Sciatic nerve (tissue), 2 donors: ENCODE measurements at regions not wholly inside any gene's neighbourhood (a gene's known extent, or its start where the extent isn't known, plus 50 kb on each side); places are given as distances from the start of the nearest gene placed in this dataset.
"Not testable (repeated sequence)": the region's sequence is repeated elsewhere in the genome, so short reads cannot be mapped to it uniquely, and the experiment has no call there.

Experiments
- ATAC-seq: fragments of 200-7000 bp; cut with Tn5 transposase; one replicate; pipeline ENCODE4 v1.9.1; 2020; ENCODE audit warnings: mild to moderate bottlenecking, moderate library complexity
- DNase-seq: peaks from one replicate; pipeline ENCODE4 v3.0.0-alpha.2; 2020; ENCODE audit warnings: low spot score
- intact Hi-C: fragments of 100-400 bp; cut with DNase I; formaldehyde crosslinking; loops from one replicate; pipeline ENCODE4 v1.14.2; 2022
- donor health status: DM: no; HTN: no; CAD: no.
- donor health status: DM: no; HTN: no; CAD: no.

- no peak for DNase-seq
- no peak for ATAC-seq
- intact Hi-C loops, result no loop called here
Measured at GRCh38 chr4:114223580-114223979, 244.1 kb upstream of the ARSJ start.

- DNase-seq (no peak), ATAC-seq (no peak)
- intact Hi-C loops, result no loop called here
Measured at GRCh38 chr4:114225436-114225835, 246.0 kb upstream of the ARSJ start.

- intact Hi-C loops, result no loop called here
- ATAC-seq, result no peak
- no peak for DNase-seq
Measured at GRCh38 chr4:114226179-114226578, 246.7 kb upstream of the ARSJ start.

- no peak for DNase-seq
- ATAC-seq, result no peak
Measured at GRCh38 chr4:114226968-114227760, 247.7 kb upstream of the ARSJ start.

GRCh38 chr4:114229706-114230105 is 250.3 kb upstream of the ARSJ start:
- DNase-seq (no peak), ATAC-seq (no peak)
- intact Hi-C loops, result no loop called here

More at GRCh38 chr4:114226968-114227760, 247.7 kb upstream of the ARSJ start:
- intact Hi-C loops, result no loop called here

GRCh38 chr4:114236171-114236769 is 256.8 kb upstream of the ARSJ start:
- no peak for DNase-seq
- ATAC-seq, result no peak
- intact Hi-C loops, result no loop called here

- intact Hi-C loops, result no loop called here
- DNase-seq (no peak), ATAC-seq (no peak)
Measured at GRCh38 chr4:114237997-114238396, 258.6 kb upstream of the ARSJ start.

GRCh38 chr4:114249561-114249960 is 270.1 kb upstream of the ARSJ start:
- intact Hi-C loops, result no loop called here
- DNase-seq (no peak), ATAC-seq (no peak)

- intact Hi-C loops, result no loop called here
- DNase-seq (no peak), ATAC-seq (no peak)
Measured at GRCh38 chr4:114249976-114250375, 270.5 kb upstream of the ARSJ start.

- intact Hi-C loops, result no loop called here
- no peak for DNase-seq
- ATAC-seq, result no peak
Measured at GRCh38 chr4:114250439-114250891, 271.0 kb upstream of the ARSJ start.

GRCh38 chr4:114251020-114251419 is 271.6 kb upstream of the ARSJ start:
- DNase-seq, result no peak
- no peak for ATAC-seq
- intact Hi-C loops, result no loop called here

- intact Hi-C loops, result no loop called here
- ATAC-seq, result no peak
- no peak for DNase-seq
Measured at GRCh38 chr4:114252499-114252898, 273.1 kb upstream of the ARSJ start.

GRCh38 chr4:114257501-114257900 is 278.1 kb upstream of the ARSJ start:
- DNase-seq (no peak), ATAC-seq (no peak)
- intact Hi-C loops, result no loop called here

- intact Hi-C loops, DNase-seq, ATAC-seq: not testable (repeated sequence)
Measured at GRCh38 chr4:114262421-114262820, 283.0 kb upstream of the ARSJ start.

- ATAC-seq (no peak), DNase-seq (no peak)
- intact Hi-C loops, result no loop called here
Measured at GRCh38 chr4:114263233-114263632, 283.8 kb upstream of the ARSJ start.

- ATAC-seq (peak; percentile 59), DNase-seq (no peak)
- intact Hi-C loops, result no loop called here
Measured at GRCh38 chr4:114264452-114264851, 285.0 kb upstream of the ARSJ start.

- ATAC-seq (no peak), DNase-seq (no peak)
- intact Hi-C loops, result no loop called here
Measured at GRCh38 chr4:114264877-114265291, 285.4 kb upstream of the ARSJ start.

- intact Hi-C loops, result no loop called here
- ATAC-seq, result no peak
Measured at GRCh38 chr4:114265342-114265741, 285.9 kb upstream of the ARSJ start.

GRCh38 chr4:114267976-114268375 is 288.5 kb upstream of the ARSJ start:
- ATAC-seq, result no peak
- no peak for DNase-seq
- intact Hi-C loops, result no loop called here

More at GRCh38 chr4:114265342-114265741, 285.9 kb upstream of the ARSJ start:
- no peak for DNase-seq

GRCh38 chr4:114271031-114271430 is 291.6 kb upstream of the ARSJ start:
- DNase-seq (no peak), ATAC-seq (no peak)
- intact Hi-C loops, result no loop called here

- no peak for ATAC-seq
- no peak for DNase-seq
- intact Hi-C loops, result no loop called here
Measured at GRCh38 chr4:114272226-114272625, 292.8 kb upstream of the ARSJ start.
